AG09309 (cell line): ENCODE measurements at regions not wholly inside any gene's neighbourhood (a gene's known extent, or its start where the extent isn't known, plus 50 kb on each side); places are given as distances from the start of the nearest gene placed in this dataset.

ENCODE experiments used
- DNase-seq: peaks from one replicate; pipeline ENCODE4 v3.0.0-alpha.2; 2010; ENCODE audit warnings: low read depth
- H3K4me3 ChIP-seq: 2 replicates; pipeline ENCODE4 v1.5.1; 2011; ENCODE audit warnings: mild to moderate bottlenecking, low read depth, low read length, moderate library complexity; ENCODE audit not compliant: control insufficient read depth
- CTCF ChIP-seq: IDR thresholded peaks from 2 replicates; pipeline ENCODE4 v1.5.1; 2011; ENCODE audit warnings: mild to moderate bottlenecking, low read depth, low read length, inconsistent platforms; ENCODE audit not compliant: insufficient read depth, control insufficient read depth; ENCODE audit errors: missing control alignments

GRCh38 chr22:34301569-34301968 is 381.3 kb upstream of the LARGE1 start:
- no peak for TF ChIP-seq CTCF
- DNase-seq: no peak
- H3K4me3 ChIP-seq: no peak overlapping the region

- no peak overlapping the region for H3K4me3 ChIP-seq
- no peak for DNase-seq
- TF ChIP-seq CTCF: no peak
These were observed 383.4 kb upstream of the LARGE1 start for GRCh38 chr22:34303656-34304055.

- H3K4me3 ChIP-seq: no peak overlapping the region
- DNase-seq: no peak
- no peak for TF ChIP-seq CTCF
These were observed 386.1 kb upstream of the LARGE1 start for GRCh38 chr22:34306361-34306760.

- no peak for TF ChIP-seq CTCF
- H3K4me3 ChIP-seq: no peak overlapping the region
- no peak for DNase-seq
These were observed 387.8 kb upstream of the LARGE1 start for GRCh38 chr22:34308101-34308500.

- no peak for DNase-seq
- H3K4me3 ChIP-seq: no peak overlapping the region
- TF ChIP-seq CTCF: no peak
These were observed 399.1 kb upstream of the LARGE1 start for GRCh38 chr22:34319346-34319745.

GRCh38 chr22:34324763-34325162 is 404.5 kb upstream of the LARGE1 start:
- H3K4me3 ChIP-seq: no peak overlapping the region
- no peak for TF ChIP-seq CTCF
- no peak for DNase-seq

- DNase-seq: no peak
- no peak for TF ChIP-seq CTCF
- no peak overlapping the region for H3K4me3 ChIP-seq
These were observed 406.6 kb upstream of the LARGE1 start for GRCh38 chr22:34326901-34327300.
